Fibroblast of upper back skin (primary cell): ENCODE measurements at regions not wholly inside any gene's neighbourhood (a gene's known extent, or its start where the extent isn't known, plus 50 kb on each side); places are given as distances from the start of the nearest gene placed in this dataset.
"Not testable (repeated sequence)": the region's sequence is repeated elsewhere in the genome, so short reads cannot be mapped to it uniquely, and the experiment has no call there.

ENCODE experiments used
- DNase-seq: peaks from one replicate; pipeline ENCODE4 v3.0.0-alpha.2; 2013

- DNase-seq = no peak
Measured at GRCh38 chr2:16746833-16747232, 81.2 kb upstream of the CYRIA start.

GRCh38 chr2:16746329-16746728 lies 80.7 kb upstream of the CYRIA start:
- no peak for DNase-seq

DNA sequence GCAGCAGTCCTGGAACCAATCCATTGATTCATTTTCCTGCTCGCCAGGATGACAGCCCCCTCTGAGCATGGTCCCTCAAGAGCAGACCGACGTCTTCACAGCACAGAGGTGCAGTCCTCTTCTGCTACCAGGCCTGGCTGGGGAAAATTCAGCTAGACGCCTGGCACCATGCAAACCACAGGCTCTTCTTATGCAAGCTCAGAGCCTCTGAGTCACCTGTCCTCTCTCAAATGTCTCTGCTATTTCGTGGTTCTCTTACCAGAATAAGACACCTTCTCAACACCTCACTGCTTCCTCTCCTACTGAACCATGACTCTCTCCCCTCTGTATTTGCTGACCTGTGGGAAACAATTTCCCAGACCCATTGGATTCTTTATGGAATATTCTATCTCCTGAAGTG lies 79.8 kb upstream of the CYRIA start:
- DNase-seq = no peak

DNA sequence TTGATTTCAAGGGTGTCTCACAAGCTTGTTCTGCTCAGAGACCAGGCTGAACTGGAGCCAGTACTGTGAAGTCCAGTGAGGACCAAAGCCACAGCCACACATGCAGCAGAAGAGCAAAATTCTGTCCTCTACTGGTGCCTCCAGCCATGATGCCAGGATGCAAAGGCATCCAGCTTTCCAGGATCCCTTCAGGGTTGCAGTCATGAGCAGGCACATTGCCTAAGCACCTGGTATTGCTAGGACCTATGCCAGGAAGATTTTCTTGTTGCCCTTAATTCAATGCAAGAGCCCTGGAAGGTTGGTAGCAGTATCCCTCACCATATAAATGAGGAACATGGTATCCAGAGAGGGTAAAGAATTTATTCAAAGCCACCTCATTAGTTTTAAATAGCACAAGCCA lies 78.9 kb upstream of the CYRIA start:
- DNase-seq = no peak

- DNase-seq = no peak
Measured at GRCh38 chr2:16742026-16742425, 76.4 kb upstream of the CYRIA start.

DNA sequence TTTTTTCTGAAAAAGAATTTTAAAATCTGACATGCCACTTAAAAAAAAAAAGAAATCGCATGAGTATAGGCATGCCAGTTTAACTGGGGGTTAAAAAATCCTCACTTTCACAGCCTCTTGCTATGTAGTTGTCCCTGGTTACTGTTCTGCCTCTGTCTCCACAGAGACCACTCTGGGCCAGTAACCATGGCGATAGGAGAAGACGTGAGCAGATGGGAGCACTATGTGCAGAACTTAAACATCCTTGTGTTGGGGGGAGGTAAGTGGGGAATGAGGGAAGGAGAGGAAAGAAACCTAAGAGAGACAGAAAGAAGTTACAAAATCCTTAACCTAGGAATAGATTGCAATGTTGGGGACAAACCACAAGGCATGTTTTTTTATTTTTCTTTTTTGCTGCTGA lies 75.9 kb upstream of the CYRIA start:
- DNase-seq = no peak

DNA sequence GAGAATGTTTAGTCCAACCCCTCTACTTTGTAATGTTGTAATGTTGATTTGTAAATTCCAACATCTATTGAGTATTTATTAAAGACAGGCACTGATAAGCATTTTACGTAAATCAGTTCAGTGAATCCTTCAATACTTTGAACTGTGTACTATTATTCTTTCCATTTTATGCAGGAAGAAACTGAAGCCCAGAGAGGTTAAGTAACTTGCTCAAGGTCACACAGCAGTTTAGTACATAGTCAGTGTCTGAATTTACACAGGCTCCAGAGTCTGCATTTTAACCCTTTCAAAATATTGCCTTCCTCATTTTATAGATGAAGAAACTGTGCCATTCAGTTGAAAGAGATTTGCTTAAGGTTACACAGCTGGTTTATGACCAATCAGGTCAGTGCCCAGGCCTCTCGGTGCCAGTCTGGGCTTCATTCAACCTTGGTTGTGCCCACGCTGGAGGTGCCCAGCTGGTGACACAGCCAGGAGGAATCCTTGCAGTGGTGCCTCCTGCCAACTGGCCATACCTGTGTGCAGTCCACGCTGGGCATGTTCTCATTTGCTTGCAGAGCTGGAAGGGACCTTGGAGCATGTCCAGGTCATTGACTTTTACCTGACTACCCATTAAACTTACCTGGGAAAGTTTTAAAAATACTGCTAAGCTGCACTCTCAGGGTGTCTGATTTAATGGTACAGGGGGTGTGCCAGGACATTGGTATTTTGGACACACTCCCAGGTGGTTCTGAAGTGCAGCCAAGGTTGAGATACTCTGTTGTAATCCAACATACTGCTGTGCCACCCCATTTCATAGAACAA lies 74.3 kb upstream of the CYRIA start:
- no peak for DNase-seq

DNA sequence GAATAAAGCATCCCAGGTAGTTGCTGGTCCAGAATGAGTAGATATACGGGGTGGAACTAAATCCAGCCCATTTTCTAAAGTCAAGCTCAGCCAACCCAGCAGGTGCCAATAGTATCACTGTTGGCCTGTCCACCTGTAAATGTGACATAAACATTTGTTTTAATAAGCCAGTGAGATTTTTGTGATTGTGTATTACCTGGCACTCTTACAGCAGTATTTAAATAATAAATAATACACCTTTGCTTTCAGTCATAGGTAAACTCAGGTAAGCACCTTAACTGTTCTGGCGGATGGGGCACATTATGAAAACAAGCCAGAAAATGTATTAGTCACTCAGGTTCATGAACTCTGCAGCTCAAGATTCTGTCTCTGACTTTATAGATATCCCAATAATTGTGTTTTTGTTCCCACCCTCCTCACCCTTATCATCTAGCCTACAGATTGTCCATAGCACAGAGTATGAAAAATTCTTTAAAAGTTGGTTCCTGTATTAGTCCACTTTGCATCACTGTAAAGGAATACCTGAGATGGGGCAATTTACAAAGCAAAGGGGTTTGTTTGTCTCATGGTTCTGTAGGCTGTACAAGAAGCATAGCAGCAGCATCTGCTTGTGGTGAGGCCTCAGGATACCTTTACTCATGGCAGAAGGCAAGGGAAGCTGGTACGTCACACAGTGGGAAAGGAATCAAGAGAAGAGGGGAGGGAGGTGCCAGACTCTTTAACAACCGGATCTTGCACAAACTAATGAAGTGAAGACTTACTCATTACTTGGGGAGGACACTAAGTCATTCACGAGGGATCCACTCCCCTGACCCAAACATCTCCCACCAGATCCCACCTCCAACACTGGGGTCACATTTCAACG lies 73.0 kb upstream of the CYRIA start:
- no peak for DNase-seq

GRCh38 chr2:16737812-16738211 lies 72.2 kb upstream of the CYRIA start:
- DNase-seq = no peak

DNA sequence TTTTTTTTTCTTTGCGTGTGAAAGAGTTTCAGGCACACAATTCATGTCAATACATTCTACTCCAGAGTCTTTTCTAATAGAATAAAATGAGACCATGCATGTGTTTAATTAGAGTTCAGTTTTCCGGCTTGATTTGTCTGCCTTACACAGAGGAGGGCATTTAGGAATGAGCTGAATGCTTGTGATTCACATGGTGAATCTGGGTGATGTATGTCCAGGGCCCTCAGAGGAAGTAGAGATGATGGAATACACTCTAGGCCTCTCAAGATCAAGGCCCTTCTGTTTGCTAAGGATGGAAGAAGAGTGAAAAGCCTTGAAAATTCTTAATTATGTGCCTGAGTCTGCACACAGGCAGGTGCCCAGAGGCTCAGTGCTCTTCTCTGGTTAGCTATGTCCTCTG lies 71.0 kb upstream of the CYRIA start:
- no peak for DNase-seq

GRCh38 chr2:16729335-16729734 lies 63.7 kb upstream of the CYRIA start:
- DNase-seq = no peak

GRCh38 chr2:16728351-16729136 lies 62.9 kb upstream of the CYRIA start:
- no peak for DNase-seq

DNA sequence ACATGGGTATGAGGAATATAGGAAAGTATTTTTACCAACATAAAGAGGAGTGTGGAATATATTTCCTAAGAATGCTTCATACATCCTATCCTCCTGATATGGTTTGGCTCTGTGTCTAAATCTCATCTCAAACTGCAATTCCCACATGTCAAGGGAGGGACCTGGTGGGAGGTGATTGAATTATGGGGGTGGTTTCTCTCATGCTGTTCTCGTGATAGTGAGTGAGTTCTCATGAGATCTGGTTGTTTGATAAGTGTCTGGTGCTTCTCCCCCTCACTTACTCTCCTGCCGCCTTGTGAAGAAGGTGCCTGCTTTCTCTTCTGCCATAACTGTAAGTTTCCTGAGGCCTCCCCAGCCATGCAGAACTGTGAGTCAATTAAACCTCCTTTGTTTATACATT lies 62.2 kb upstream of the CYRIA start:
- not testable (repeated sequence) for DNase-seq

DNA sequence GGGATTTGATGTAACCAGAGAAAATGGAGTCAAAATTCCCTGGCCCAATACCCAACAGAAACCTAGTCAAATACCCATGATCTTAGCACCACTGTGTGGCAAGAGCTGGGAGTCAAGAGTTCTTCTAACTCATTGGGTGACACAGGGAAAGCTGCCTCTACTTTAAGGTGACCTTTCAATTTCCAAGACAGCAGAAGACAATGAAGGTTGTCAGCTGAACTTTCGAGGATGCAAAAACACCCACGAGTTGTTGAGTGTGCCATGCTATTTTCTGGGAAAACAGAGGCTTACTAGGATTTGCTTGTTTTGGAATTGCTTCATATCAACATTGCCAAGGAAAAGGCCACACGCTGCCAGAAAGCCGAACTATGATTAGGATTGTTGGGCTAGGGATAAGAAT lies 61.6 kb upstream of the CYRIA start:
- no peak for DNase-seq

DNA sequence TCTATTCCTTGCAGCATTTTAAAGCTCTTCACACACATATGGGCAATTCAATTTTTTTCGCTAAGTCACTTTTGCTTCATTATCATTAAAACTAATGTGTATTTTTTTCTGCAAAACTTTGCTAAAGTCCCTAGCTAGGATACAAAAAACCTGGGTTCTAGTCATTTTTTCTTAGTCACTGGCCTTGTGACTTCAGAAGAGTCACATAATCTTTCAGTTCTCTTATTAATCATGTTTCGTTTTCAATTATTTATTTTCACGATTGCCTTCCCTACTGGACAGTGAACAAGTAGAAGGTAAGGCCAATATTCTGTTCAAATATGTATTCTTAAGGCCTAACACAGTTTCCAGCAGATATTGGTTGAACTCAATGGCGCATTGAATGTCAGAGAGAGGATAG lies 60.9 kb upstream of the CYRIA start:
- no peak for DNase-seq

- DNase-seq = no peak
Measured at GRCh38 chr2:16726147-16726546, 60.5 kb upstream of the CYRIA start.

DNA sequence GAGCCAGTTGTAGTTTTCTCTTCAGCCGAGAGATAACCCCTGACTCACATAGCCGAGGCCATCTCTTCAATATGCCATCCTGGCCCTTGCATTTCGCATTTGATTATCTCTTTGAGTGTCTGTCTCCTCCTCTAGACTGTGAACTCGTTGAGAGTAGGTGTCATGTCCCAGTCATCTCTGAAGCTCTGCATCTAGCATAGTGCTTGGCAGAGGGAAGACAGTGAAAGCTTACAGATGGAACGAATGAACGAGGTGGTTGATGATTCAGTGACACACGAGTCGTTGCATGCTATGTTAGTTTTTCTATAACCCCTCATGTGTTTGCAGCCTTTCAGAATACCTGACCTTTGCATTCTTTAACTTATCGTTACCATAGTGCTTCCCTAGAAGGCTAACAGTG lies 59.9 kb upstream of the CYRIA start:
- DNase-seq = no peak

- DNase-seq = no peak
Measured at GRCh38 chr2:16722677-16723076, 57.0 kb upstream of the CYRIA start.

DNA sequence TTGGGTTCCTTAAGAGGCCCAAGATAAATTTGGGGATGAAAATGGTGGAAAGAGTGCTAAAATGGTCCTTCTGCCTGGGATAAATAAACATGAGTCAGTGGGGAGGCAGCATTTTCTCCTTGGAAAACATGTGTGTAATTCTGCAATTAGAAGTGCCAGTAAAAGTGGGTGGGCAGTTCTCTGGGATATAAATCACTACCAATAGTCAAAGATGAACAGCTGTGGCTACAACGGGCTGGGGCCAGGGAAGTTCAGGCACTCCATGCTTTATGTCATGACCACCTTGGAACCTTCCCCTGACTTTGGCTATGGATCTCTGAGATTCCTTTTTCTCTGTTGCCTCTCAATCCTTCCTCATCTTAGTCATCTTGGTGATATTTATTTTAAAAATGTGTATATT lies 56.5 kb upstream of the CYRIA start:
- DNase-seq = no peak

- DNase-seq = not testable (repeated sequence)
Measured at GRCh38 chr2:16721529-16721928, 55.9 kb upstream of the CYRIA start.

- not testable (repeated sequence) for DNase-seq
Measured at GRCh38 chr2:16720737-16721136, 55.1 kb upstream of the CYRIA start.

- DNase-seq = no peak
Measured at GRCh38 chr2:16719485-16719808, 53.8 kb upstream of the CYRIA start.
